GM12878 (cell line): ENCODE measurements at regions not wholly inside any gene's neighbourhood (a gene's known extent, or its start where the extent isn't known, plus 50 kb on each side); places are given as distances from the start of the nearest gene placed in this dataset.

Experiments used
- ATAC-seq: fragments of 200-7000 bp; cut with Tn5 transposase; 3 replicates; pipeline ENCODE4 v1.9.1; 2020; ENCODE audit warnings: mild to moderate bottlenecking, moderate library complexity
- BruUV-seq: library from RNA; stranded (reverse); fragments of 400-500 nt; replicated peaks from 2 replicates; lab custom pipeline; 2021; lab: Mats Ljungman, UMichigan
- CTCF ChIA-PET: fragments of 300-600 bp; sonication (Branson Sonifier 250); formaldehyde crosslinking; extraction: SDS; loops from one replicate; lab custom pipeline; 2021; ENCODE audit warnings: inconsistent platforms; lab: Yijun Ruan, JAX
- POLR2A ChIA-PET: fragments of 350-600 bp; formaldehyde crosslinking; extraction: SDS; loops from one replicate; lab custom pipeline; 2021; ENCODE audit warnings: inconsistent platforms; lab: Charles Lee
- RAD21 ChIA-PET: fragments of 300-600 bp; sonication (Branson Sonifier 250); formaldehyde crosslinking; loops from one replicate; lab custom pipeline; 2023; ENCODE audit warnings: antibody characterized with exemption; ENCODE audit not compliant: unreplicated experiment; lab: Charles Lee
- SMC1A ChIA-PET: fragments of 300-600 bp; sonication (Branson Sonifier 250); formaldehyde crosslinking; loops from one replicate; lab custom pipeline; 2023; ENCODE audit not compliant: unreplicated experiment, uncharacterized antibody; lab: Charles Lee
- DNase-seq: peaks from one replicate; pipeline ENCODE4 v3.0.0-alpha.2; 2011; ENCODE audit warnings: low read depth, low spot score
- FAIRE-seq: peaks from 3 replicates; lab custom pipeline; 2011; peaks lifted over from hg19 to GRCh38; lab: Jason Lieb, UNC
- H2AFZ ChIP-seq: 2 replicates; pipeline ENCODE4 v1.6.0; 2011; ENCODE audit warnings: low read depth, low read length, control low read depth; ENCODE audit not compliant: control insufficient read depth
- H3K27ac ChIP-seq: 2 replicates; pipeline ENCODE4 v1.5.1; 2011; ENCODE audit warnings: control low read depth; ENCODE audit not compliant: control insufficient read depth, insufficient read depth
- H3K27me3 ChIP-seq, 2 experiments: replicated peaks in 1 of 2; 2 replicates each; pipeline versions ENCODE4 v1.6.0 to v1.6.1; 2011; ENCODE audit warnings: low read length in 1 of 2; ENCODE audit not compliant: control insufficient read depth in 2 of 2, insufficient read depth in 2 of 2
- H3K36me3 ChIP-seq, 2 experiments: 2 replicates each; pipeline ENCODE4 v1.5.1; 2011; ENCODE audit warnings: low read length in 1 of 2; ENCODE audit not compliant: control insufficient read depth in 2 of 2, insufficient read depth in 2 of 2
- H3K4me1 ChIP-seq: 2 replicates; pipeline ENCODE4 v1.6.1; 2011; ENCODE audit warnings: mild to moderate bottlenecking, low read length, moderate library complexity, mixed read lengths; ENCODE audit not compliant: control insufficient read depth, insufficient read depth
- H3K4me2 ChIP-seq: 2 replicates; pipeline ENCODE4 v1.6.0; 2011; ENCODE audit warnings: control low read depth; ENCODE audit not compliant: control insufficient read depth, insufficient read depth
- H3K4me3 ChIP-seq: fragments of 200-600 bp; sonication (generic); 2 replicates; pipeline ENCODE4 v1.5.1; 2016
- H3K79me2 ChIP-seq: 2 replicates; pipeline ENCODE4 v1.6.0; 2011; ENCODE audit warnings: low read length; ENCODE audit not compliant: control insufficient read depth, insufficient read depth
- H3K9ac ChIP-seq: 2 replicates; pipeline ENCODE4 v1.8.0; 2011; ENCODE audit warnings: low read length, control low read depth, mixed read lengths; ENCODE audit not compliant: control insufficient read depth, insufficient read depth
- H3K9me3 ChIP-seq: replicated peaks from 3 replicates; pipeline ENCODE4 v1.5.1; 2011; ENCODE audit warnings: mild to moderate bottlenecking, low read length; ENCODE audit not compliant: control insufficient read depth, insufficient read depth
- H4K20me1 ChIP-seq: 2 replicates; pipeline ENCODE4 v1.6.0; 2011; ENCODE audit not compliant: control insufficient read depth, insufficient read depth
- CEBPB ChIP-seq, 2 experiments: fragments of 150-350 bp in 1 of 2; IDR thresholded peaks; 2 replicates each; pipeline ENCODE4 v1.6.1; 2012 to 2014; ENCODE audit warnings: low read depth in 2 of 2, low read length in 2 of 2, borderline replicate concordance in 1 of 2, inconsistent platforms in 1 of 2
- ELK1 ChIP-seq: IDR thresholded peaks from 2 replicates; pipeline ENCODE4 v1.6.1; 2012; ENCODE audit warnings: low read depth, low read length, improper control_type of control experiment
- GATAD2B ChIP-seq: fragments of 450-650 bp; conservative IDR thresholded peaks from 2 replicates; pipeline ENCODE4 v1.6.1; 2017; ENCODE audit warnings: low read depth, mild to moderate bottlenecking, moderate library complexity
- HDGF ChIP-seq: fragments of 450-650 bp; IDR thresholded peaks from 2 replicates; pipeline ENCODE4 v1.6.1; 2016; ENCODE audit warnings: antibody characterized with exemption
- RELA ChIP-seq: fragments of 450-650 bp; IDR thresholded peaks from 2 replicates; pipeline ENCODE4 v1.8.0; 2014; ENCODE audit warnings: borderline replicate concordance; ENCODE audit not compliant: partially characterized antibody
- SKIL ChIP-seq: fragments of 450-650 bp; IDR thresholded peaks from 2 replicates; pipeline ENCODE4 v1.6.1; 2017; ENCODE audit warnings: mild to moderate bottlenecking, low read depth, inconsistent platforms; ENCODE audit not compliant: poor library complexity, severe bottlenecking
- SMARCA5 ChIP-seq: fragments of 450-650 bp; IDR thresholded peaks from 2 replicates; pipeline ENCODE4 v1.6.1; 2017; ENCODE audit warnings: mild to moderate bottlenecking
- TARDBP ChIP-seq: IDR thresholded peaks from 2 replicates; pipeline ENCODE4 v1.6.1; 2016; ENCODE audit warnings: borderline replicate concordance
- YBX1 ChIP-seq: fragments of 450-650 bp; IDR thresholded peaks from 2 replicates; pipeline ENCODE4 v1.6.1; 2016; ENCODE audit warnings: antibody characterized with exemption
- ZBED1 ChIP-seq: IDR thresholded peaks from 2 replicates; pipeline ENCODE4 v1.6.1; 2016; ENCODE audit warnings: borderline replicate concordance
- ZBTB4 ChIP-seq: fragments of 450-650 bp; formaldehyde crosslinking; IDR thresholded peaks from 2 replicates; pipeline ENCODE4 v1.4.0; 2022; ENCODE audit warnings: mild to moderate bottlenecking, moderate library complexity
- WGBS: methylation state at CpG from one replicate; pipeline ENCODE4 v1.1.6; 2016; ENCODE audit warnings: low lambda C conversion rate; ENCODE audit not compliant: insufficient replicate concordance, insufficient coverage; ENCODE audit errors: missing lambda C conversion rate; 5-methylcytosine and 5-hydroxymethylcytosine counted together
- in situ Hi-C: fragments of 300-500 bp; cut with MboI; formaldehyde crosslinking; loops from 9 replicates; pipeline ENCODE4 v1.14.3; 2018; ENCODE audit warnings: mixed read lengths
- intact Hi-C: fragments of 100-400 bp; cut with micrococcal nuclease; formaldehyde crosslinking; loops from one replicate; pipeline ENCODE4 v1.14.2; 2022; ENCODE audit not compliant: unreplicated experiment

- H3K4me2 ChIP-seq: 0 out of 2 replicates have a peak overlapping the region, but pooled peaks have one; percentile 4
- BruUV-seq: no TSS peak
- intact Hi-C loops: no loop called here
- in situ Hi-C loops: no loop called here
- ATAC-seq (peak; percentile 76), DNase-seq (no peak)
- H3K4me3 ChIP-seq: no peak overlapping the region
- RAD21 ChIA-PET: no interaction called here
- no peak overlapping the region for H3K27ac ChIP-seq
- no peaks in the 10 kb centered on the region for H3K4me1 ChIP-seq
- WGBS: 51% methylated on average over 6 of the region's 6 CpGs
- TF ChIP-seq CEBPB (IDR thresholded peaks at IDR 0.05; ENCODE audit: borderline replicate concordance in 1 of 2, low read depth in 2 of 2, low read length in 2 of 2) (no peak), ZBED1 (no peak), TARDBP (no peak), HDGF (no peak), GATAD2B (no peak), RELA (no peak), SKIL (no peak), ELK1 (no peak), SMARCA5 (no peak), ZBTB4 (CRISPR knock-in tag) (no peak), YBX1 (no peak)
- TF ChIP-seq, all 136 proteins: peak for 0
- no peaks in the 10 kb centered on the region for H4K20me1 ChIP-seq
- peak overlapping the region; percentile 28 for H2AFZ ChIP-seq
- H3K9me3 ChIP-seq: no peaks in the 10 kb centered on the region
- no peak for FAIRE-seq
- no peaks in the 10 kb centered on the region for H3K79me2 ChIP-seq
- ChIA-PET SMC1A (interaction anchor here (0.9 kb wide), 1 partner anchor 43 kb away, joined by 3 read pairs; no protein-coding TSS in a partner anchor), CTCF (no interaction called here), POLR2A (no interaction called here)
- no peaks in the 10 kb centered on the region for H3K36me3 ChIP-seq
- no peak overlapping the region for H3K9ac ChIP-seq
- H3K27me3 ChIP-seq: no peaks in the 10 kb centered on the region
Measured at GRCh38 chr2:167480232-167480985, 592.1 kb downstream of the XIRP2 start.
